ENCODE measurements at regions not wholly inside any gene's neighbourhood (a gene's known extent, or its start where the extent isn't known, plus 50 kb on each side); places are given as distances from the start of the nearest gene placed in this dataset.

GRCh38 chr3:80051602-80051962 is 283.8 kb upstream of the ROBO1 start:
- DNase-seq (ENCODE audit: insufficient read length, low spot score): no peak
- TF ChIP-seq POLR2A (IDR thresholded peaks at IDR 0.05; ENCODE audit: low read depth, low read length): no peak
- FAIRE-seq: no peak

GRCh38 chr3:80050826-80051601 is 283.2 kb upstream of the ROBO1 start:
- FAIRE-seq: no peak
- no peak for TF ChIP-seq POLR2A (IDR thresholded peaks at IDR 0.05; ENCODE audit: low read depth, low read length)
- no peak for DNase-seq (ENCODE audit: insufficient read length, low spot score)

- TF ChIP-seq POLR2A (IDR thresholded peaks at IDR 0.05; ENCODE audit: low read depth, low read length): no peak
- FAIRE-seq: no peak
- no peak for DNase-seq (ENCODE audit: insufficient read length, low spot score)
Measured at GRCh38 chr3:80043226-80043625, 275.4 kb upstream of the ROBO1 start.

- DNase-seq (ENCODE audit: insufficient read length, low spot score) (no peak), FAIRE-seq (no peak)
- no peak for TF ChIP-seq POLR2A (IDR thresholded peaks at IDR 0.05; ENCODE audit: low read depth, low read length)
Measured at GRCh38 chr3:80040067-80040466, 272.3 kb upstream of the ROBO1 start.

- FAIRE-seq (no peak), DNase-seq (ENCODE audit: insufficient read length, low spot score) (no peak)
- TF ChIP-seq POLR2A (IDR thresholded peaks at IDR 0.05; ENCODE audit: low read depth, low read length): no peak
Measured at GRCh38 chr3:80036176-80036575, 268.4 kb upstream of the ROBO1 start.

GRCh38 chr3:80035021-80035420 is 267.2 kb upstream of the ROBO1 start:
- no peak for DNase-seq (ENCODE audit: insufficient read length, low spot score)
- no peak for FAIRE-seq
- no peak for TF ChIP-seq POLR2A (IDR thresholded peaks at IDR 0.05; ENCODE audit: low read depth, low read length)

- DNase-seq (ENCODE audit: insufficient read length, low spot score): no peak
- no peak for FAIRE-seq
- no peak for TF ChIP-seq POLR2A (IDR thresholded peaks at IDR 0.05; ENCODE audit: low read depth, low read length)
Measured at GRCh38 chr3:80023010-80023409, 255.2 kb upstream of the ROBO1 start.

GRCh38 chr3:80018375-80018774 is 250.6 kb upstream of the ROBO1 start:
- TF ChIP-seq POLR2A (IDR thresholded peaks at IDR 0.05; ENCODE audit: low read depth, low read length): no peak
- FAIRE-seq (no peak), DNase-seq (ENCODE audit: insufficient read length, low spot score) (no peak)

GRCh38 chr3:80017369-80017768 is 249.6 kb upstream of the ROBO1 start:
- FAIRE-seq (no peak), DNase-seq (ENCODE audit: insufficient read length, low spot score) (no peak)
- TF ChIP-seq POLR2A (IDR thresholded peaks at IDR 0.05; ENCODE audit: low read depth, low read length): no peak

- no peak for TF ChIP-seq POLR2A (IDR thresholded peaks at IDR 0.05; ENCODE audit: low read depth, low read length)
- DNase-seq (ENCODE audit: insufficient read length, low spot score) (no peak), FAIRE-seq (no peak)
Measured at GRCh38 chr3:80014576-80014975, 246.8 kb upstream of the ROBO1 start.

- TF ChIP-seq POLR2A (IDR thresholded peaks at IDR 0.05; ENCODE audit: low read depth, low read length): no peak
- no peak for FAIRE-seq
Measured at GRCh38 chr3:80010021-80010571, 242.3 kb upstream of the ROBO1 start.

GRCh38 chr3:80007522-80007921 is 239.7 kb upstream of the ROBO1 start:
- TF ChIP-seq POLR2A (IDR thresholded peaks at IDR 0.05; ENCODE audit: low read depth, low read length): no peak
- DNase-seq (ENCODE audit: insufficient read length, low spot score) (no peak), FAIRE-seq (no peak)

More at GRCh38 chr3:80010021-80010571, 242.3 kb upstream of the ROBO1 start:
- DNase-seq (ENCODE audit: insufficient read length, low spot score): no peak

GRCh38 chr3:80006315-80006714 is 238.5 kb upstream of the ROBO1 start:
- no peak for TF ChIP-seq POLR2A (IDR thresholded peaks at IDR 0.05; ENCODE audit: low read depth, low read length)
- no peak for FAIRE-seq
- no peak for DNase-seq (ENCODE audit: insufficient read length, low spot score)

GRCh38 chr3:80000022-80000421 is 232.2 kb upstream of the ROBO1 start:
- no peak for TF ChIP-seq POLR2A (IDR thresholded peaks at IDR 0.05; ENCODE audit: low read depth, low read length)
- DNase-seq (ENCODE audit: insufficient read length, low spot score) (no peak), FAIRE-seq (no peak)

GRCh38 chr3:79994397-79994796 is 226.6 kb upstream of the ROBO1 start:
- no peak for FAIRE-seq
- no peak for DNase-seq (ENCODE audit: insufficient read length, low spot score)
- TF ChIP-seq POLR2A (IDR thresholded peaks at IDR 0.05; ENCODE audit: low read depth, low read length): no peak

Data from H54 (cell line).